Right renal pelvis (tissue), 4 donors: ENCODE measurements at regions not wholly inside any gene's neighbourhood (a gene's known extent, or its start where the extent isn't known, plus 50 kb on each side); places are given as distances from the start of the nearest gene placed in this dataset.
"Not testable (repeated sequence)": the region's sequence is repeated elsewhere in the genome, so short reads cannot be mapped to it uniquely, and the experiment has no call there.

Experiments used
- DNase-seq, 4 donors: peaks; one replicate each; pipeline ENCODE4 v3.0.0-alpha.2; 2013; ENCODE audit warnings: low read depth in 4 of 4, low spot score in 3 of 4, missing footprints in 1 of 4

- no peak for DNase-seq
These were observed 90.5 kb upstream of the TBX18 start for GRCh38 chr6:84854811-84855400.

GRCh38 chr6:84853901-84854300, 89.5 kb upstream of the TBX18 start:
- DNase-seq, result no peak

- no peak for DNase-seq
These were observed 84.6 kb upstream of the TBX18 start for GRCh38 chr6:84848960-84849359.

DNA sequence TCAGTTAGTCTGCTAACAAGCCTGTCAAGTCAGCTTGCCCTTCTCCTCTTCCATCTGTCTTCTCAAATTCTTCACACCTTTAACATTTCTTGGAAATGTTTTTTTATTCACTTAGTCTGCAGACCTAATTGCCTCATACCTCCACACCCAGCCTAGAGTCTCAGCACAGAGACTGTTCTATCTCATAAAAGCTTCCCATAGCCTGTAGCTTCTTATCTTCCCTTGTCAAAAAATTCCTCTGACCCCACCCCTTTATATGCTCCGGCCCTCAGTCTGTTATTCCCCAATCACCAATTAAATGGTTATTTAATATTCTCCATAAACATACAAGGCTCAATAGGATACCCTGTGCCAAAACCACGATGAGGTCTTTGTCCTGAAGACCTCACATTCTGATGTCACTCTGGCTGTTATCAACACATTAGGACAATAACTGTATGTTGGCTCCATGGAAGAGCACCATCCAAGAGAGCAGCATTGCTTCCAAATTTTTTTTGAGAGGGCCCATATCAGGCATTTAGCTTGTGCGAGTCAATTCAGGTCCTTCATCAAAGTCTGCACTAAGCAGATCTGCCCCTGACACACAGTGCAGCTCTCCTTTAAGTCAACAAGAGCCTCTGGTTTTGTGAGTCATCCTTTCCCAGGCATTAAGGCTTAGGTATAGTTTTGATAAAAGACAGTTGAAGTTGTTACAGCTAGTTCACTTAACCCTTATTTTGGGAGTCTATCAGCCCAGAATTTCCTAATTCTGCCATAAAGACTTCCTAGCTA, 83.2 kb upstream of the TBX18 start:
- DNase-seq, result no peak

GRCh38 chr6:84842525-84843166, 78.2 kb upstream of the TBX18 start:
- DNase-seq, result no peak

- not testable (repeated sequence) for DNase-seq
These were observed 72.9 kb upstream of the TBX18 start for GRCh38 chr6:84837068-84837866.

- no peak for DNase-seq
These were observed 72.0 kb upstream of the TBX18 start for GRCh38 chr6:84836366-84836765.

DNA sequence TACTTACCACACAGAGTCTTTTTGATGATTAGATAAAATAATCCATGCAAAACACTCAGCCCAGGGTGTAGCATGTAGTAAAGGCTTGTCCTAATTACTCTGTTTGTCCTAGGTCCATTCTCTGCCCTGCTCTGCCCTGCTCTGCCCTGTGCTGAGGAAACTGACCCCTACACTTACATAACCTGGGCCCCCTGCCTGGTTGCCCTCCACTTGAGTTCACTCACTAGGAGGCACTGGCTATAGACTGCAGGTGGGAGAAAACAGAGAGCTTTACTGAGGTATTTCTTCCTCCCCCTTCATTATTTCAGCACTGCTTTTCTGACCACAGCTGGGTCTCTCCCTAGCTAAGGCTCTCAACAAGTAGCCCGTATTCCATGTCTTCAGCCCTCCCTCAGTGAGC, 70.9 kb upstream of the TBX18 start:
- no peak for DNase-seq

GRCh38 chr6:84831924-84832323, 67.5 kb upstream of the TBX18 start:
- DNase-seq, result not testable (repeated sequence)

DNA sequence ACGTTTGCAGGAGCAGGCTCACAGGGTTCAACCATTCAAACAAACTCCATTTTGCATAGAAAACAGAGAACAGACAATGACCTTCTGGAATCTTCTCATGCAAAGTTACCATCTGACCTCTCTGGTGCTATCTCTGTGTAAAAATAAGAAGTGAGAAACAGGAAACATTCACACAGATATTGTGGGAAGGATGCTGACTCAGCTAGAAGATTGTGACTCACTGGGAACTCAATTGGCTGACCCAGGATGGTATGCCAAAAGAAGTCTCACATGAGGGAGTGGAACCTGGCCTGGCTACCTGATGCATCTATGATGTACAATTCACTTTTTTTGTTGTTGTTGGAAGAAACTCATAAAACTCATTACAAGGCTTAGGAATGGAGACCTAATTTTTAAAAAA, 61.1 kb upstream of the TBX18 start:
- DNase-seq, result no peak

GRCh38 chr6:84821314-84821713, 56.9 kb upstream of the TBX18 start:
- not testable (repeated sequence) for DNase-seq

DNA sequence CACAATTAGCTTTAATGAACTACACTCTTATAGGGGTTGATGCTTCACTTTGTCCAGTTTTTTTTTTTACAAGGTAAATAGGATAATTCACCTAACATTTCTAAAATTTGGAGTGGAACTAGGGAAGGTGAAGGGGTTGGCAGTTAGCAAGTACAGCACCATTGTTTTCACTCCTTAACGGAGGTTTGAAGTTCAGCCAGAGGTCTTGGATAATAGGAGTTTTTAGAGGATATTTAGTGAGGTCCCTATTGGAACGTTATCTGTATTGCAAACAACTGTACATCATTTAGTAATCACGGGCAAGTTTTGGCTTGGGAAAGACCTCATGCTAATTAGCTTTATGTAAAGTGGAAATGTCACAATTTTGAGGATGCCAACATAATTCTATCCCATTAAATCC, 52.3 kb upstream of the TBX18 start:
- no peak for DNase-seq

DNA sequence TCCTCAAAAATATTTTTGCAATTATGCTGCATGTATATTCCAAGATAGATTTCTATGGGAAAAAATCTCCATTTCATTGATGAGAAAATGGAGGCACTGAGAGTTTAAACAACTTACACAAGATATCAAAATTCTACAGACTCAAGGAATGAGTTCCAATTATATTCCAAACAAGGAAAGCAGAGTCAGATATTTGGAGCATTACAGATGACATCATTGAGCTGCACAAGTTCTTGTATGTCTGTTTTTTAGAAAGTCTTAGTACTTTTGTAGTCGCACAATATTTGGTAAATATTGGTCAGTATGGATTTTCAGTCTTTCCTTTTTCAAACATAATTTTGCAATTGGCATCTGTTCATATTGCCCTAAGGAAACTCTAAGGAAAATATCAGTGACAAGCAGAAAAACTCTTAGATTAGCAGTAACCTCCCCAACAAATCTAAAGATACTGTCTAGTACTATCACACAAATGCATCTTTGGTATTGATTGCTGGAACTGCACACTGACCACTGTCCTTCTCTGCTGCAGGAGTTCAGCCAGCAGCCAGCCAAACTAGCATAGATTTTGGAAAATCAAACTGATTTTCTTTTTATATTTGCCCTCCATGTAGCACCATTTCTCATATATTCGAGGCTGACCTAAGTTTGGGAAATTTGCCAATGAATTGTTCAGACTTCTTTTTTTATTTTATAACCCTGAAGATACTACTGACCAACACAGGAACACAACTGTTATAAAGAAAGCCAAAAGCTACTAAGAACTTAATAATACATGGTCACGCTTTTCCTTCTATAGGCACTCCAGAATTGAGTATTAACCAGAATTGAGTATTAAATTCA, 51.7 kb upstream of the TBX18 start:
- no peak for DNase-seq
